ENCODE measurements at regions not wholly inside any gene's neighbourhood (a gene's known extent, or its start where the extent isn't known, plus 50 kb on each side); places are given as distances from the start of the nearest gene placed in this dataset.

GRCh38 chr15:61759639-61760038 lies 300.6 kb downstream of the VPS13C start:
- TF ChIP-seq RAD21 (conservative IDR thresholded peaks at IDR 0.05) (no peak), POLR2AphosphoS5 (IDR thresholded peaks at IDR 0.05) (no peak), SMC3 (conservative IDR thresholded peaks at IDR 0.05; ENCODE audit: poor library complexity) (no peak), EZH2 (IDR thresholded peaks at IDR 0.05; ENCODE audit: borderline replicate concordance, insufficient read depth, low read length, poor library complexity, severe bottlenecking) (no peak), MXI1 (conservative IDR thresholded peaks at IDR 0.05; ENCODE audit: poor library complexity, severe bottlenecking) (no peak), EP300 (conservative IDR thresholded peaks at IDR 0.05; ENCODE audit: poor library complexity, severe bottlenecking) (no peak), TAF1 (IDR thresholded peaks at IDR 0.05; ENCODE audit: low read depth) (no peak), REST (IDR thresholded peaks at IDR 0.05; ENCODE audit: borderline replicate concordance) (no peak), CTCF (IDR thresholded peaks at IDR 0.05; ENCODE audit: poor library complexity, severe bottlenecking) (no peak)
- Histone ChIP-seq H3K27ac (ENCODE audit: low read length) (no peak overlapping the region), H3K36me3 (ENCODE audit: insufficient read depth, low read length) (no peaks in the 10 kb centered on the region), H3K4me3 (ENCODE audit: low read length) (no peak overlapping the region), H3K79me2 (replicated peaks; ENCODE audit: insufficient read depth, low read length) (no peaks in the 10 kb centered on the region), H2AFZ (ENCODE audit: low read depth, low read length) (no peak overlapping the region), H3K9me2 (ENCODE audit: insufficient read depth, low read length) (no peaks in the 10 kb centered on the region), H3K4me2 (ENCODE audit: low read length) (no peak overlapping the region), H3F3A (ENCODE audit: insufficient read depth, low read length, poor library complexity, severe bottlenecking) (no peaks in the 10 kb centered on the region), H4K20me1 (ENCODE audit: insufficient read depth) (no peaks in the 10 kb centered on the region), H3K9ac (ENCODE audit: low read length) (no peak overlapping the region), H3K27me3 (ENCODE audit: insufficient read depth, low read depth, low read length) (no peaks in the 10 kb centered on the region), H3K9me3 (ENCODE audit: low read length) (no peaks in the 10 kb centered on the region)

- TF ChIP-seq TAF1 (IDR thresholded peaks at IDR 0.05; ENCODE audit: low read depth) (no peak), REST (IDR thresholded peaks at IDR 0.05; ENCODE audit: borderline replicate concordance) (no peak), SMC3 (conservative IDR thresholded peaks at IDR 0.05; ENCODE audit: poor library complexity) (no peak), EP300 (conservative IDR thresholded peaks at IDR 0.05; ENCODE audit: poor library complexity, severe bottlenecking) (no peak), EZH2 (IDR thresholded peaks at IDR 0.05; ENCODE audit: borderline replicate concordance, insufficient read depth, low read length, poor library complexity, severe bottlenecking) (no peak), RAD21 (conservative IDR thresholded peaks at IDR 0.05) (no peak), CTCF (IDR thresholded peaks at IDR 0.05; ENCODE audit: poor library complexity, severe bottlenecking) (no peak), MXI1 (conservative IDR thresholded peaks at IDR 0.05; ENCODE audit: poor library complexity, severe bottlenecking) (no peak), POLR2AphosphoS5 (IDR thresholded peaks at IDR 0.05) (no peak)
- H3K27me3 ChIP-seq (ENCODE audit: insufficient read depth, low read depth, low read length): no peaks in the 10 kb centered on the region
These were observed 304.0 kb downstream of the VPS13C start for GRCh38 chr15:61756071-61756820.

More at GRCh38 chr15:61756071-61756820, 304.0 kb downstream of the VPS13C start:
- H2AFZ ChIP-seq (ENCODE audit: low read depth, low read length): no peak overlapping the region
- no peaks in the 10 kb centered on the region for H3F3A ChIP-seq (ENCODE audit: insufficient read depth, low read length, poor library complexity, severe bottlenecking)
- H4K20me1 ChIP-seq (ENCODE audit: insufficient read depth): no peaks in the 10 kb centered on the region
- H3K36me3 ChIP-seq (ENCODE audit: insufficient read depth, low read length): no peaks in the 10 kb centered on the region
- no peak overlapping the region for H3K4me3 ChIP-seq (ENCODE audit: low read length)
- no peak overlapping the region for H3K27ac ChIP-seq (ENCODE audit: low read length)
- H3K9me3 ChIP-seq (ENCODE audit: low read length): no peaks in the 10 kb centered on the region
- H3K4me2 ChIP-seq (ENCODE audit: low read length): no peak overlapping the region
- H3K79me2 ChIP-seq (replicated peaks; ENCODE audit: insufficient read depth, low read length): no peaks in the 10 kb centered on the region
- no peaks in the 10 kb centered on the region for H3K9me2 ChIP-seq (ENCODE audit: insufficient read depth, low read length)
- no peak overlapping the region for H3K9ac ChIP-seq (ENCODE audit: low read length)

Data from neural cell (in vitro differentiated cells).